ENCODE measurements at regions not wholly inside any gene's neighbourhood (a gene's known extent, or its start where the extent isn't known, plus 50 kb on each side); places are given as distances from the start of the nearest gene placed in this dataset.

DNA sequence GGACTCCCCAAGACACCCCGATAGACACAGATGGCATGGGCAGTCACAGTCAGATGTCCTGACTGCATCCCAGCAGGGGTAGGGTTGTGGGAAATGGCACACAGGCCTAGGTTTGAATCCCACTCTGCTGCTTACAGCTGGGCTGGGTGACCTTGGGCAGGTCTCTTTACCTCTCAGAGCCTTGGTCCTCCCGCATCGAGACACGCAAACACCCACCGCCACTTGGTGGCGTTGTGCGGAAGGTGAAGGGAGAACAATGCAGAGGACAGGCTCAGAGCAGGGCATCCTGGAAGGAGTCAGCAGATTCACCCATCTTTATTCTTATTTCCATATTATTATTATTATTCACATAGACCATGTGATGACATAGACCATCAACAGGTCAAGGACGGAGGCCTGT is 140.5 kb downstream of the MIAT start:
- DNase-seq, result no peak
- ATAC-seq, result no peak
- intact Hi-C loops (cut with DNase I, micrococcal nuclease), result no loop called here

DNA sequence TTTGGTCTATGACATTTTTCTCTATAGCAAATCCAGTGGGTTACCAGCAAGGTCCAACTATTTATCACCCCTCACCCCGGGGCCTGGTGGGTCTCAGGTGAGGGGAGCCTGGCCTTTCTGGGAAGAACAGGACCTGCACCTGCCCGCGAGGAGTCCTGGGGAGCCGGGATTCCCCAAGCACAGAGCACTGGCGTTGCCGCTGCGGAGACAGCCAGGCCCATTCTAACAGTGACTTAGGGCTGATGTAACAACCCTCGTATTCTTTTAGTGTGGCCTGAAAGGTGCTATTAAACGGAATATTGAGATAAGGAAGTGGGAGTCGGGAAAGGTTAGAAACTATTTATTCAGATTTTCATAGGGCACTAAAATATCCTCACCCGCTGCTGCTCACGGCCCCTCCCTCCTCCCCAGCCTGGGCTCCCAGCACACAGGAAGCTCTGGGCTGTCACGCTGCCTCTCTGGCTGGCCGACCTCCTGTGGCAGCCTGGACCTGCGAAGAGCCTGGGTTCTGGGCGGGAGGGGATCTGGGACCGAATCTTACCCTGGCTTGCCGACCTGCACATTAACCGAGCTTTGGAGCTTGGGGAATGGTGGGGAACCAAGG is 141.2 kb downstream of the MIAT start:
- DNase-seq (peak; percentile 58 to 71), ATAC-seq (peak; percentile 95)
- intact Hi-C loops (cut with DNase I, micrococcal nuclease), result no loop called here

DNA sequence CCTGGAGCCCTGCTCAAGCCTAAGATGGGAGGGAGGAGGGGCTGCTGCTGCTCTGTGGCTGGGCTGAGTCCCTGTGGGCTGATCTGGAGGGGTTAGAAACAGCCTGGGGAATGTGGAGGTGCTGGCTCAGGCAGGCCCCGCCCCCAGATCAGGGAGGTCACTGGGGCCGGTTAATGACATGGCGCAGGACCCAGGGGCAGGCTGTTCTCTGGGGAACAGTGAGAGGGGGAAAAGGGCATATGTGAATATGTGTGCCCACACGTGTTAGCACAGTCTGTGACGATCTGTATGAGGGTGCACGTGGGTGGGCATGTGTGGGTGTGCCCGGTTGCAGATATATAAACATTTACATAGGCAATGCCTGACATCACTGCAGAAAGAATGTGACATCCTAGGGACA is 143.5 kb downstream of the MIAT start:
- DNase-seq, result no peak
- ATAC-seq, result no peak
- intact Hi-C loops (cut with DNase I, micrococcal nuclease), result no loop called here

DNA sequence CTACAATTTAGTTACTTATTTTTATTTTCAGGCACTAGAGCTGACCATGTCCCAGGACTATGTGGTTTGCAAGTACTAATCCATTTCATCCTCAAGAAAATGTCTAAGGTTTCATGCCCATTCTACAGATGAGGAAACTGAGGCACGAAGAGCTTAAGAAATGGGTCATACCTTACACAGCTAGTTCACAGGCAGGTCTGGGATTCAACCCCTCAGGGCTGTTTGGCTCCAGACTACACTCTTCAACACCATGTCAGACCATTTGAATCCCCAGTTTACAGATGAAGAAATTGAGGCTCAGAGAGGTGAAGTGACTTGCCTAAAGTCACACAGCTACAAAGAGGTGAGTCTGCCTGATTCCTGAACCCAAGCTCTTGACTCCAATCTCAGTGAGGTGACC is 144.1 kb downstream of the MIAT start:
- intact Hi-C loops (cut with DNase I, micrococcal nuclease), result no loop called here
- ATAC-seq, result no peak
- DNase-seq, result no peak

DNA sequence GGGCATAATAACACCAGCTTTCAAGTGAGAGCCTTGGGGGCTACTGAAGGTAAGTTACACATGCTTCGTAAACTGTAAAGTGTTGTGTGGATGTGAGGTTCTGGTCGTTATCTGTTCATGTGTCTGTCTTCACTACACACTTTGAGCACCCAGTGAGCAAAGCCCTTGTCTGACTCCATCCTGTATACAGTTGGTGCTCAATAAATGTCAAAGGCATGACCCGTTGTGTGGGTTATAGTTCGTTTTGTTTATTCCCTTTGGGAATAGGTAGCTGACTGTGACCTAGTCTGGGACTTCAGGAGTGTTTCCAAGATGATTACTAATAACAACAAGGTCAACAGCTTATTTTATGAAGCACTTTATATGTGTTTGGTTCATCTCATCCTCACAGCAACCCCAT is 146.9 kb downstream of the MIAT start:
- intact Hi-C loops (cut with DNase I, micrococcal nuclease), result no loop called here

DNA sequence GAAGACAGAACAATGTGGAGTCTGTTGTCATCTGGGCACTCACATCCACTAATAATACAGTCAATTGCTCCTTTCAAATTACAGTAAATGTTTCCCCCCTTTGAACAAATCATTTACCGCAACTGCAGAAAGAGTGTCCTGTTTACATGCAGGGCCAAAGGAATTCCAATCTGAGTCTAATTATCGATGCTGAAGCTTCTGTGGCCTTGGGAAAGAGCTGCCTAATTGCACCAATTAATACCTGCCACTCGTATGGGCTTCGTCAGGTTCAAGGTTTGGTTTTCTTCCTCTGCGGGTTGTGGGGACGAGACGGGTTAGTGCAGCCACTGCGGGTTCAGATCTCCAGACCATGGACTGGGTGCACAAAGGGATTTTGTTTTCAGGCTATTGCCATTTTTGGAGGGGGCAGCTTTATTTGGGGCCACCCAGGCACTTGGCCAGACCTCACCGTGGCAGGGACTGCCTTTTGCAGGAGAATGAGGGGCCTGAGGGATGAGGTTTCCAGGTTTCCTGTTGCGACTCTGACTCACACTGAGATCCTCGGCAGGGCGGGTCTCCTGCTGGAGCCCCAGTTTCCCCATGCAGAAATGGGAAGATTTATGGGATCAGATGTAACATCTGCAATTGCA is 147.6 kb downstream of the MIAT start:
- DNase-seq, result no peak

More for the DNA sequence above, 146.9 kb downstream of the MIAT start:
- ATAC-seq, result no peak
- DNase-seq, result no peak

DNA sequence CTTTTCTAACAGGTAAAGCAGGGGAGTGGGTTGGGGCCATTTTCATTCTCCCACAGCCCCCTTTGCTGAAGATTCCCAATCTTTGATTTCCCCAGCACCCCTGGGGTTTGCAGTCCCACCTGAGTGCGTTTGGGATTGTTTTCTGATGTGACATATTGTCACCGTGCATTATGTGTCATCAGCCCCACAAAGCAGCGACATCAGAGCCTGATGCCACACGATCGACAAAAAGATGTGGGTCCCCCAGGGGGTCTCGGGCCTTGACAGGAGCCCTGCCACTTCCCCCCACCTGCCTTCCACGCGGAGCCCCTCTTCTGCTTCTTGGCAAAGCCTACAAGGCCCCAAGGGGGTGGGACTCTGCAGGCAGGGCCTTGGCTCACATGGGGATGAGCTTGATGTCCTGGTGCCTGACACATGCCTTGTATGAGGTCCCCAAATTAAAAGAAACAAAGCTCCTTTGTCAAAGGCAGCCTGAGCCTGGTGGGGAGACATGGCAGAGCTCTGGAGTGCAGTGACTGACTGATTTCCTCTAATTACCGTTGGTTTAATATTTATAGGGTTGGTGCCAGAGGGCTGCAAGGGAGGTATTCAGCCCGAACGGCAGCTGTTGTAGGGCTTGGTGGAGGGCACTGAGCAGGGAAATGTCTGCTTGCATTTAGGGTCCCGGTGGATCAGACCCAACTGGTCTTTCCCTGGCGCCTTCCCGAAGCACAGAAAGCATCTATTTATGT is 149.2 kb downstream of the MIAT start:
- intact Hi-C loops (cut with DNase I, micrococcal nuclease), result no loop called here
- ATAC-seq (no peak), DNase-seq (no peak)

More for the DNA sequence above, 147.6 kb downstream of the MIAT start:
- ATAC-seq, result no peak
- intact Hi-C loops (cut with DNase I, micrococcal nuclease), result no loop called here

DNA sequence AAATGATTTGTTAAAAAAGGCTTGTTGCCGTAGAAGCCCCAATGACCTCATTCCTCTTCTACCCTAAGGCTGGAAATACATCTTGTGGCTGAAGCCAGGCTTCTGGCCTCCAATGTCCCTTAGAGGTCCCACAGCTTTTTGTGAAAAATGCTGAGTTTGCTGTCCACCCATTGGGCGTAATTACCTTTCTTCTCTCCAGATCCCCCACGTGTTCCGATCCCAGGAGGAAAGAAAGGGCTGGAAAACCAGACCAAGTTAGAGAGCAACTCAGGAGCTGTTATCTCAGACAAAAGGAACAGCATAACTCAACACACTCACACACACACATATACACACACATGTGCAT is 154.2 kb downstream of the MIAT start:
- DNase-seq, result no peak
- intact Hi-C loops (cut with DNase I, micrococcal nuclease), result no loop called here
- no peak for ATAC-seq

DNA sequence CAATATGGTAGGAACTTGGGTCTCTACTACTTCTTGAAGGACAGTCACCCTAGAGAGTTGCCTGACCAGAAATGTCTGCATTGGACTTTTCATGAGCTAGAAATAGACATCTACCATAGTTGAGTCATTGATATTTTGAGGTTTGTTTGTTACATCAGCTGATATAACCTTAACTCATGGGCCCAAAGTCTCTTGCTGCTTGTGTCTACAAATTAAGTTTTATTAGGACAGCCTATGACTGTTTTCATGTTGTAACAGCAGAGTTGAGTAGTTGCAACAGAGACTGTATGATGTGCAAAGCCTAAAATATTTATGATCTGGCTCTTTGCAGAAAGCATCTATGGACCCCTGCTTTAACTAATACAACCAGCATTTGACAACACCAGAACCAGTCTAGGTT is 155.3 kb downstream of the MIAT start:
- ATAC-seq, result no peak
- intact Hi-C loops (cut with DNase I, micrococcal nuclease), result no loop called here
- no peak for DNase-seq

DNA sequence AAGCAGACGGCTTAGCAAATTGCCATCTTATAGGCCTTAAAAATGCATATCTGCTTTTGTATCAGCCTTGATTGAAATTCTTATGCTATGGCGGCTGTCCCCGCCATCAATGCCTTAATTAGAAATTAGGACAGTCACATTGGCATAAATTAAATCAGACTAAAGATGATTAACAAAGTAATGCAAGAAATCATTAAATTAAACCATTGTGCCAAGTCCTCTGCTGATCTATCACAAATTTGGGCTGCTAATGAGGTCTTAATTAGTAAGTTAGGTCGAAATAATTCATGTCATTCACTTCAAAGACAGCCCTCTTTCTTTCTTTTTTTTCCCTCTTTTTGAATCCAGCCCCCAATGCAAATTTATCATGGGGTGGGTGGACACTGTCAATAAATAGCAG is 159.3 kb downstream of the MIAT start:
- no peak for ATAC-seq
- DNase-seq, result no peak
- intact Hi-C loops (cut with DNase I, micrococcal nuclease), result no loop called here

DNA sequence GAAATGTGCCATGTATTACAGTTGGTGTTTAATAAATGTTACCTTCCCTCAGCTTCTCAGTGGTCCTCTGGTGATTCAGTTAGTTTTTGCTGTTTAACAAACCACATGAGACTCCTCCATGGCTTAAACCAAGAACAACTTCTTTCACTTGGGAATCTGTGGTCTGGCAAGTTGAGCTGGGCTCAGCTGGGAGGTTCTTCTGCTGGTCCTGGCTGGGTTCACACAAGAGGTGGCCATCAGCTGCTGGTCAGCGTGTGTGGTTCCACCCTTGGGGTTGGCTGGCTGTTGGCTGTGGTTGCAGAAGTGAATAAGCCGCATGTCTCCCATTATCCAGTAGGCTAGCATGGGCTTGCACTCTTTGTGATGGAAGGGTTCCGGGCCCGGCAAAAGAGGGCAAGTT is 160.5 kb downstream of the MIAT start:
- intact Hi-C loops (cut with DNase I, micrococcal nuclease), result no loop called here
- ATAC-seq, result no peak

DNA sequence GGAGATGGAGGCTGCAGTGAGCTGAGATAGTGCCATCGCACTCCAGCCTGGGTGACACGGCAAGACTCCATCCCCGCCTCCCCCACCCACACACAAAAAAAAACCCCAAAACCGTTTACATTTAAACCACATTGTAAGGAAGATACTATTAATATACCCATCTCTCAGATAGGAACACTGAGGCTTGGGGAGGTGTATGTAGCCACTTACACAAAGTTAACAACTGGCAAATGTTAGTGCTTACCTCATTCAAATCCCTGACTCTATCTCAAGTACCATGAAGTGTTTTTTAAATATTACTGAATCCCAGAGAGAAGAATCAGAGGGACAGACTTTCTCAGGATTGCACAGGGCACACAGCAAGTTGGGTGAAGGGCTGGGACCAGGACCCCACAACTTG is 164.5 kb downstream of the MIAT start:
- no peak for ATAC-seq
- DNase-seq, result no peak
- intact Hi-C loops (cut with DNase I, micrococcal nuclease), result no loop called here

More for the DNA sequence above, 160.5 kb downstream of the MIAT start:
- DNase-seq, result no peak

DNA sequence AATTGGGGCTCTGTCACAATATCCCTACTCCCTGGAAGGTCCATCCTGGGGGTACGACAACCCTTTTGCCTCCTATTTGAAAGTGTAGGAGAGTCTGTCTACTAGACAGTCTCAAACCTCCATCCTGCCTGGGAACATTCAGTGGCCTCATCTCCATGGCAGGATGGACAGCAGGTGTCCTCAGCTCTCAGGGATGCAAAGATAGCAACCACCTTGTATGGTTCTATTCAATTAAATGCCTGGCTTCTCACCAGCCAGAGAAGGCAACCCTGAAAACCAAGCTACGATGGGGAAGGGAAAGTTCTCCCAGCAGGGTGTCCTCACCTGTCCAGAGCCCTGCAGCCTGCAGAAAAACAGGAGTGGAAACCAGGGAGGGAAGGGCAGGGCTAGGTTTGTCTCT is 164.9 kb downstream of the MIAT start:
- intact Hi-C loops (cut with DNase I, micrococcal nuclease), result no loop called here
- ATAC-seq (no peak), DNase-seq (no peak)

DNA sequence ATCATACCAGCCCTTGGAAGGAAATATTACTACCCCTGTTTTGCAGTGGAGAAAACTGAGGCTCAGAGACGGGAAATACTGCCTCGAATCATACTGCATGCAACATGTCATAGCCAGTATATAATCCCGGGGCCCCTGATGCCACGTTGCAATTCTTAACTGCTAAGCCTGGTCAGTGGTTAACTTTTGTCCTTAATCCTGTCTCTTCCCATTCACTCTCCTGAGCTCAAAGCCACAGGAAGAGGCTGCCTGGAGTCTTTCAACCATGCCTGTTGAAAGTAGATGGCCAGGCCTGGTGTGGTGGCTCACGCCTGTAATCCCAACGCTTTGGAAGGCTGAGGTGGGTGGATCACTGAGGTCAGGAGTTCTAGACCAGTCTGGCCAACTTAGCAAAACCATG is 166.6 kb downstream of the MIAT start:
- intact Hi-C loops (cut with DNase I, micrococcal nuclease), result no loop called here
- DNase-seq (no peak), ATAC-seq (no peak)

DNA sequence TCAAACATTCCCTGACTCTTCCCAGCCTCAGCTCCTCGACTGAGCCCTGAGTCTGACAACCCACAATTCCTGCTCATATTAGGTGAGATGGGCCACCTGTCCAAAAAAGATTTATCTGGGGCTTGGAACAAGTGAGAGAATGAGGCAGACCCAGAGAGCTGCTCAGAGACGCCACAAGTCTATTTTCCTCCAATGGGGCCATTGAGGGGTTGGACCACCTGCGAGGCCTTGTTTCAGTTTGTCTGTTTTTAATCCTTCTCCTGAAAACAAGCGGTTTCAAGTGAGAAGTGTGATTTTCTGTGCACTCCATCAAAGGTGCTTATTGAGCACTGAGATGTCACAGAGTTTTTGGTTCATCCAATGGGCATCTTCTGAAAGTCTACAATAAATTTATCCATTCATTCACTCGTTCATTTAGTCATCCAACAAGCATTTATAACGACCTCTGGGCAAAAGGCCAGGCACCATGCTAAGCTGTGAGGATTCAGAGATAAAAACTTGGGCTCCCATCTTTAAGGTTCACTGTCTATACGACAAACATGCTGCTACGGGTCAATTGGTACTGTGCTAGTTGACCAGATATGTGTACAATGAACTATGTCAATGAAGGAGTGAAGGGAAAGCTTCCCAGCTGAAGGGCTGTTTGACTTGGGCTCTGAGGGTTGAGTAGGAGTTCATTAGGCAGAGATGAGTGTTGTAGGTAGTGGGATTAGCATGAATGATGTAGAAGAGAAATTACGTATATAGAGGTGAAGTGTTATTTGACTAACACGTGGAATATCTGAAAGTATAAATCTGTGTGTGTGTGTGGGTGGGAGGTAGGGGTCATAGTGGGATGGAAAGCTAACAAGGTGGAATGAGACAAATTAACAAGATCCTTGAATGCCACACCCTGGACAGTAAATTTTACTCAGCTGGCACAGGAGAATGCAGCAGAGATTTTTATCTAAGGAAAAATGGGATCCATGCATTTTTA is 168.9 kb downstream of the MIAT start:
- intact Hi-C loops (cut with DNase I, micrococcal nuclease), result no loop called here
- DNase-seq, result no peak
- no peak for ATAC-seq

DNA sequence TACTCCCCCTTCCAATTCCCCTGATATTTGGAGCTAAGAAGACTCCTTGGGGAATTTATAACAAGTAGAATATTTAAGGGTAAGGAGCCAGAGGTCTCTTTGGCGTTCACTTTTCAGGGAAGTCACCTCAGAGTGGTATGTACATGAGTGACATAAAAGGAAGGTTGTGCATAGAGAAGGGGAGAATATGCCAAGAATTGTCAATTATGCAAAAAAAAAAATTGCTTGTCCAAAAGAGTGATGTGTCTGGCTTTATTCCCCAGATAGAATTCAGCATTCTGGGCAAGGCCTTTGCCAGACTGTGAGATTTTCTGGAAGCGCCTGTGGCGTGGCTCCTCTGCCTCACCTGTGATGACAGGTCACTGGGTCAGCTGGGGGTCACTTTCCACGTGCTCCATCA is 170.2 kb downstream of the MIAT start:
- ATAC-seq, result no peak
- intact Hi-C loops (cut with DNase I, micrococcal nuclease), result no loop called here
- DNase-seq, result no peak

DNA sequence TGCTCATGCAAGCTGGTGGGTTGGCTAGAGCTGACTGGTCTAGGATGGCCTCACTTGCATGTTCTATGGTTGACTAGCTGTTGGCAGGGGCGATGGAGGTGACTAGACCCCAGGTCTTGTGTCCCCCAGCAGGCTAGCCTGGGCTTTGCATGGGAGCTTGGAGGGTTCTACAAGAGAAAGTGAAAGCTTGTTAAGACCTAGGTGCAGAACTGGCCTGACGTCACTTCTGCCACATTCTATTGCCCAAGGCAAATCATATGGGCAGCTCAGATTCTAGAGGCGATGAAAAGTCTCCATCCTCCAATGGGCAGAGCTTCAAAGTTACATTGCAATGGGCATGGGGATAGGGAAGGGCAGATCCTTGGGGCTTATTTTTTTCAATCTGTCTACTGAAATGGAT is 170.9 kb downstream of the MIAT start:
- ATAC-seq (no peak), DNase-seq (no peak)
- intact Hi-C loops (cut with DNase I, micrococcal nuclease), result no loop called here

DNA sequence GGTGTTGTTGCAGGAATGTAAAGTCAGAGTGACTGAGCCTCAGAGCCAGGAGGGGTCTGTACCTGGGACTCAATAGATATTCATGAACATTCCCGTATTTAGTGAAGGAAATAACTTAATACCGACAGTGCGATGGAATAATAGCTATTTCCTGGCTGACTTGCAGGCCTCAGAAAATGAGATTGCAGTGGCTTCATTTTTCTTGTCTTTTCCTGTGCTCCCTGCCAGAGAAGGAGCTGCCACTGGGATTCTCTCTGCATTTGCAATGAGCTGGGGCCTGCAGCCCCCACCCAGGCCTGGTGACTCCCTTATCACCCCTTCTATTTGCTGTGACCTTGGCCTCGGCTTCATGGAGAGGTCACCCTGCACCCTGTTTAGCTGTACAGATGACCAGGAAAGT is 173.4 kb downstream of the MIAT start:
- ATAC-seq (no peak), DNase-seq (no peak)
- intact Hi-C loops (cut with DNase I, micrococcal nuclease), result no loop called here

DNA sequence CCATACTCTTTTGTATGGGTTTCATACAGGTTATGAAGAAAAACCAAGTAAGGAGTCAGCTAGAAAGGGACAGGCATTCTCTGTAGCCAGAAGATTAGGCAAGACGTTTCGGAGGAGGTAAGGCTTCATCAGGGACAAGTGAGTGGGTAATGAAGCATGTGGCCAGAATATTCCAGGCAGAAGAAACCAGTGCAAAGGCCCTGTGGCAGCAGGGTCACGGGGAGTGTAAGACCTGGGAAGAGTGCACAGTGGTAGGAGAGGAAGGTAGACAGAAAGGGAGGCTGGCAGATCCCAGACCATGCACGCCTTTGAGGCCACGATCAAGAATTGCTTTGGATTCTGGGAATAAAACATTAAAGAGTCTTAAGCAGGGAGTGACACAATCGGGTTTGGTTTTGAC is 177.6 kb downstream of the MIAT start:
- no peak for DNase-seq
- intact Hi-C loops (cut with DNase I, micrococcal nuclease), result no loop called here
- no peak for ATAC-seq

Measured in left colon (tissue), 2 donors.